ENCODE measurements at regions not wholly inside any gene's neighbourhood (a gene's known extent, or its start where the extent isn't known, plus 50 kb on each side); places are given as distances from the start of the nearest gene placed in this dataset.
"Not testable (repeated sequence)": the region's sequence is repeated elsewhere in the genome, so short reads cannot be mapped to it uniquely, and the experiment has no call there.

DNA sequence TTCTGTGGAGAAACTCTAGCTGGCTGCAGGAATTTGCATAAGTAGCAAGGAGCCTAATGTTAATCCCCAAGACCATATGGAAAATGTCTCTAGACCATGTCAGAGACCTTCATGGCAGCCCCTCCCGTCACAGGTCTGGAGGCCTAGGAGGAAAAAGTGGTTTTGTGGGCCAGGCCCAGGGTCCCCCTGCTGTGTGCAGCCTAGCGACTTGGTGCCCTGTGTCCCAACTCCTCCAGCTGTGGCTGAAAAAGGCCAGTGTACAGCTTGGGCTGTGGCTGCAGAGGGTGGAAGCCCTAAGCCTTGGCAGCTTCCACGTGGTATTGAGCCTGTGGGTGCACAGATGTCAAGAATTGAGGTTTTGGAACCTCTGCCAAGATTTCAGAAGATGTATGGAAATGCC lies 306.9 kb upstream of the CA10 start:
- no peak overlapping the region for H3K4me3 ChIP-seq (ENCODE audit: low read depth, low read length)
- DNase-seq (ENCODE audit: low read depth): no peak
- TF ChIP-seq, protein P1, sequence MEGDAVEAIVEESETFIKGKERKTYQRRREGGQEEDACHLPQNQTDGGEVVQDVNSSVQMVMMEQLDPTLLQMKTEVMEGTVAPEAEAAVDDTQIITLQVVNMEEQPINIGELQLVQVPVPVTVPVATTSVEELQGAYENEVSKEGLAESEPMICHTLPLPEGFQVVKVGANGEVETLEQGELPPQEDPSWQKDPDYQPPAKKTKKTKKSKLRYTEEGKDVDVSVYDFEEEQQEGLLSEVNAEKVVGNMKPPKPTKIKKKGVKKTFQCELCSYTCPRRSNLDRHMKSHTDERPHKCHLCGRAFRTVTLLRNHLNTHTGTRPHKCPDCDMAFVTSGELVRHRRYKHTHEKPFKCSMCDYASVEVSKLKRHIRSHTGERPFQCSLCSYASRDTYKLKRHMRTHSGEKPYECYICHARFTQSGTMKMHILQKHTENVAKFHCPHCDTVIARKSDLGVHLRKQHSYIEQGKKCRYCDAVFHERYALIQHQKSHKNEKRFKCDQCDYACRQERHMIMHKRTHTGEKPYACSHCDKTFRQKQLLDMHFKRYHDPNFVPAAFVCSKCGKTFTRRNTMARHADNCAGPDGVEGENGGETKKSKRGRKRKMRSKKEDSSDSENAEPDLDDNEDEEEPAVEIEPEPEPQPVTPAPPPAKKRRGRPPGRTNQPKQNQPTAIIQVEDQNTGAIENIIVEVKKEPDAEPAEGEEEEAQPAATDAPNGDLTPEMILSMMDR (IDR thresholded peaks at IDR 0.05; ENCODE audit: insufficient read depth, low read length): no peak

DNA sequence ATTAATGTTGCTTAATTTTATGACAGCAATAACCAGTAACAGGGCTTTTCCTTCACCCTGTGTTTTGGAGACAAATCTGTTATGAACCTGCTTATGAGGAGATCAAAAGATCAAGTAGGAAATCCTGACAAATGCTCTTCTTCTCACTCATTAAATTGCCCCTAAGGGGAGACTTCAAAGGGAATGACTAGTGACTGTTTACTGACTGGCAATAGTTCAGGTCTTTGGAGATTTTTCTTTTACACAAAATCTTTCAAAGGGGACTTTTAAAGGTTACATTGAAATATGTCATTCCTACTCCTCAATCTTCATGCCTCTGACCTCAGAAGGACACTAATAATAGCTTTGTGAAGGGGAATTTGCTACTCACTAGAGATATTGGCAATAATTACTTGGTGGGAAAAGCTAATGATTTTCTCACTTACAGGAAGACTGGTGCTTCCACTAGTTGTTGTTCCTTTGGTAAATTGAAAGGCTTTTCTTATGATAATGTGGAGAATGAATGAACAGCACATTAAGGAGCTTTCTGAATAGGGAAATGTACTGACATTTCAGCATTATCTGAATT lies 292.9 kb upstream of the CA10 start:
- H3K4me3 ChIP-seq (ENCODE audit: low read depth, low read length): no peak overlapping the region
- DNase-seq (ENCODE audit: low read depth): no peak
- TF ChIP-seq, protein P1 (IDR thresholded peaks at IDR 0.05; ENCODE audit: insufficient read depth, low read length): no peak

DNA sequence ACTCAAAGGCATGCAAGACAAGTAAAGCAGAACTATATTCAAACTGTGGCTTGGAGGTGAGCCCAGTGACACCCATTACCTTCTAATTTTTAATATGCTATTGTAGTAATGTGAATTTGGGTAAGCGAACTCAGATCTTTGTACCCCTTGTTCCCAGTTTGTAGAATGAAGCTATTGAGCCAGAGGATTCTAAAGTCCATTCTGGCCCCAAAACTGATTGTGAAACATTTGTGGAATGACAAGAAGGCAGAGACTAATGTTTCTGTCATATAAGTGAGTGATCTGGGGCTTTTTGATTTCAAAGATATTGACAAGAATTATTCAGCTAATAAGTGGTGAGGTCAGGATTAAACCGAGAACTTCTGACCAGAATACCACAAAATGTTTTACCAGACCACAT lies 283.8 kb upstream of the CA10 start:
- TF ChIP-seq, protein P1 (IDR thresholded peaks at IDR 0.05; ENCODE audit: insufficient read depth, low read length): no peak
- no peak for DNase-seq (ENCODE audit: low read depth)
- H3K4me3 ChIP-seq (ENCODE audit: low read depth, low read length): no peak overlapping the region

DNA sequence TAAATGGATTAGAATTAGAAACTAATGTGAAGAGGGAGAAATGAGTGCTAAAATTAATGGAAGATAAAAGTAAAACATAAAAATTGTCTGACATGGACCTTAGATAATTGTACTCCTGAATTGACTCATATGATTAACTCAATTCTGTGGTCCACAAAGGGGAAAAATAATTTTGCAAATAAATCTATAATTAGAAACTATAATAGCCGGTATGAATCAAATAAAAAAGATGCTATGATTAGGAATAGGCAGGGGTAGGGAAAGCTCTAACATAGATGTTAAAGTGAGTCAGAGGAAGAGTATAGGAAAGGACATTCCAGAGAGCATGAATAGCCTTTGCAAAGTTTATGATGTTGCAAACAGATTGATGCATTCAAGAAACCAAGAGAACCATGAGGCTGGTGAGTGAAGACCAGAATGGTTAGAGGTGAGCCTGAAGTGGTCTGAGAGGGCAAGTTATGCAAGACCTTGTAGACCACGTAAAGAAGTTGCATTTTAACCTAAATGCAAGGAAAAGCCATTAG lies 262.1 kb upstream of the CA10 start:
- H3K4me3 ChIP-seq (ENCODE audit: low read depth, low read length): no peak overlapping the region
- TF ChIP-seq, protein P1 (IDR thresholded peaks at IDR 0.05; ENCODE audit: insufficient read depth, low read length): no peak
- no peak for DNase-seq (ENCODE audit: low read depth)

DNA sequence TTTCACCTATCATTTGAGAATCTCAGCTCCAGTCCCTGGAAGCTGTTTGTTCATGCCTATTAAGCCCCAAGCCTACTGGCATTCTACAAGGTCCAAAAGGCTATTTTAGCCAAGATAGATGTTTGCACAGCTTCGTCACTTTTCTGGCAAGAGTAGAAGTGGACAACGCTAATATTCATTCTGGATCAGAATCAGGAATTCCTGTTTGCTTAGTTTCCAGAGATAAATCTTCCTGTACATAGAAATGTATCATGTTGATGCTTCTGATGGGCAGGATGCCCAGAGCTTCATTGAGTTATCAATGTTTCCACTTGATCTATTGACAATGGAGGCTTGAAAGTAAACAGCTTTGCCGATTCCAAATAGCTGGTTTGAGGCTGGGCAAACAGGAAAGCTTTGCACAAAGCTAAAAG lies 260.7 kb upstream of the CA10 start:
- no peak overlapping the region for H3K4me3 ChIP-seq (ENCODE audit: low read depth, low read length)
- TF ChIP-seq, protein P1 (IDR thresholded peaks at IDR 0.05; ENCODE audit: insufficient read depth, low read length): no peak
- no peak for DNase-seq (ENCODE audit: low read depth)

DNA sequence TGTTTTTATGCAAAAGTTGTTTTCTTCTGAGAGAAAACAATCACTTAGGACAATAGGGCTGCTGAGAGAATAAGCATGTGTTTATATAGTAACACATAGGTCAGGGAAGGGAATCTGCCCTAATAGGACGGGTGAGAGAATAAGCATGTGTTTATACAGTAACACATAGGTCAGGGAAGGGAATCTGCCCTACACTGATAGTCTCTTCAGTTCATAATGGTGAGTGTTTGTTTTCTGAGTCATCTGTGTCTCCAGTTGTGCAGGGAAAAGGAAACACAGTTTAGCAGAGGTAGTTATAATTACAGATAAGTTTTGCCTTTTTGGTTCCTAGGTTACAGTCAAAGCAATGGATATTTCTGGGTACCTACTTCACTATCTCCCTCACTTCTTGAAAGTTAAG lies 252.3 kb upstream of the CA10 start:
- no peak overlapping the region for H3K4me3 ChIP-seq (ENCODE audit: low read depth, low read length)
- TF ChIP-seq, protein P1 (IDR thresholded peaks at IDR 0.05; ENCODE audit: insufficient read depth, low read length): no peak

DNA sequence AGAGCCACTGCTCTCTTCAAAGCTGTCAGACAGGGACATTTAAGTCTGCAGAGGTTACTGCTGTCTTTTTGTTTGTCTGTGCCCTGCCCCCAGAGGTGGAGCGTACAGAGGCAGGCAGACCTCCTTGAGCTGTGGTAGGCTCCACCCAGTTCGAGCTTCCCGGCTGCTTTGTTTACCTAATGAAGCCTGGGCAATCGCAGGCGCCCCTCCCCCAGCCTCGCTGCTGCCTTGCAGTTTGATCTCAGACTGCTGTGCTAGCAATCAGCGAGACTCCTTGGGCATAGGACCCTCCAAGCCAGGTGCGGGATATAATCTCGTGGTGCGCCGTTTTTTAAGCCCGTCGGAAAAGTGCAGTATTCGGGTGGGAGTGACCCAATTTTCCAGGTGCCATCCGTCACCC lies 250.7 kb upstream of the CA10 start:
- not testable (repeated sequence) for H3K4me3 ChIP-seq (ENCODE audit: low read depth, low read length); DNase-seq (ENCODE audit: low read depth)

More for the DNA sequence above, 252.3 kb upstream of the CA10 start:
- DNase-seq (ENCODE audit: low read depth): no peak
